Neuronal stem cell (in vitro differentiated cells): ENCODE measurements at regions not wholly inside any gene's neighbourhood (a gene's known extent, or its start where the extent isn't known, plus 50 kb on each side); places are given as distances from the start of the nearest gene placed in this dataset.

ENCODE experiments used
- DNase-seq: peaks from one replicate; pipeline ENCODE4 v3.0.0-alpha.2; 2013; ENCODE audit warnings: low spot score
- H2AFZ ChIP-seq: one replicate; pipeline ENCODE4 v1.6.1; 2013; ENCODE audit warnings: mild to moderate bottlenecking, low read length, inconsistent platforms
- H2AK5ac ChIP-seq: 2 replicates; pipeline ENCODE4 v1.6.1; 2013; ENCODE audit warnings: low read depth, mild to moderate bottlenecking, inconsistent platforms, low read length, moderate library complexity, mixed read lengths
- H2BK120ac ChIP-seq: 2 replicates; pipeline ENCODE4 v1.6.1; 2013; ENCODE audit warnings: low read depth, mild to moderate bottlenecking, inconsistent platforms, low read length, moderate library complexity, mixed read lengths
- H2BK12ac ChIP-seq: one replicate; pipeline ENCODE4 v1.6.1; 2013; ENCODE audit warnings: low read length, inconsistent platforms
- H2BK15ac ChIP-seq: 2 replicates; pipeline ENCODE4 v1.6.1; 2013; ENCODE audit warnings: mild to moderate bottlenecking, low read length, inconsistent platforms, mixed read lengths
- H2BK5ac ChIP-seq: one replicate; pipeline ENCODE4 v1.6.1; 2013; ENCODE audit warnings: inconsistent platforms, mild to moderate bottlenecking, low read length, moderate library complexity
- H3K14ac ChIP-seq: one replicate; pipeline ENCODE4 v1.6.1; 2013; ENCODE audit warnings: low read length, inconsistent platforms
- H3K18ac ChIP-seq: 2 replicates; pipeline ENCODE4 v1.6.1; 2013; ENCODE audit warnings: low read length, inconsistent platforms
- H3K23ac ChIP-seq: 2 replicates; pipeline ENCODE4 v1.6.1; 2013; ENCODE audit warnings: low read depth, mild to moderate bottlenecking, mixed read lengths, low read length, inconsistent platforms; ENCODE audit not compliant: poor library complexity
- H3K27ac ChIP-seq: replicated peaks from 3 replicates; pipeline ENCODE4 v1.5.1; 2013; ENCODE audit warnings: low read length, inconsistent platforms
- H3K27me3 ChIP-seq, 3 experiments: 2 replicates each; pipeline ENCODE4 v1.6.1; 2013; ENCODE audit warnings: low read length in 3 of 3, mild to moderate bottlenecking in 2 of 3, inconsistent platforms in 1 of 3, low read depth in 1 of 3, mixed read lengths in 1 of 3, moderate library complexity in 1 of 3; ENCODE audit not compliant: control insufficient read depth in 3 of 3, insufficient read depth in 3 of 3
- H3K36me3 ChIP-seq, 2 donors: replicated peaks in 1 of 2; 2 replicates each; pipeline ENCODE4 v1.6.1; 2013; ENCODE audit warnings: low read length in 2 of 2; ENCODE audit not compliant: control insufficient read depth in 2 of 2, insufficient read depth in 2 of 2
- H3K4ac ChIP-seq: 2 replicates; pipeline ENCODE4 v1.6.1; 2013; ENCODE audit warnings: inconsistent platforms, mild to moderate bottlenecking, low read length, moderate library complexity
- H3K4me1 ChIP-seq, 2 donors: 1 replicate in 1 of 2; 2 replicates in 1 of 2; pipeline ENCODE4 v1.6.1; 2013; ENCODE audit warnings: low read length in 2 of 2, low read depth in 1 of 2; ENCODE audit not compliant: control insufficient read depth in 2 of 2, insufficient read depth in 1 of 2
- H3K4me2 ChIP-seq: one replicate; pipeline ENCODE4 v1.6.1; 2013; ENCODE audit warnings: mild to moderate bottlenecking, low read length, inconsistent platforms; ENCODE audit not compliant: insufficient read depth, poor library complexity, severe bottlenecking
- H3K4me3 ChIP-seq, 2 donors: 2 replicates each; pipeline ENCODE4 v1.5.1; 2013; ENCODE audit warnings: low read length in 2 of 2, mild to moderate bottlenecking in 2 of 2, inconsistent platforms in 1 of 2, moderate library complexity in 1 of 2
- H3K79me1 ChIP-seq: one replicate; pipeline ENCODE4 v1.6.1; 2013; ENCODE audit warnings: low read depth, mild to moderate bottlenecking, inconsistent platforms, low read length, moderate library complexity
- H3K9ac ChIP-seq: one replicate; pipeline ENCODE4 v1.6.1; 2013; ENCODE audit warnings: mild to moderate bottlenecking, low read depth, low read length, inconsistent platforms; ENCODE audit not compliant: poor library complexity
- H3K9me3 ChIP-seq, 2 donors: replicated peaks in 1 of 2; 2 replicates each; pipeline versions ENCODE3 to v1.6.1; 2013; ENCODE audit warnings: low read length in 2 of 2, mild to moderate bottlenecking in 2 of 2, inconsistent platforms in 1 of 2, low read depth in 1 of 2, mixed read lengths in 1 of 2, moderate library complexity in 1 of 2; ENCODE audit not compliant: control insufficient read depth in 2 of 2, insufficient read depth in 1 of 2
- H4K8ac ChIP-seq: one replicate; pipeline ENCODE4 v1.6.1; 2013; ENCODE audit warnings: low read depth, mild to moderate bottlenecking, inconsistent platforms, low read length, moderate library complexity
- H4K91ac ChIP-seq: one replicate; pipeline ENCODE4 v1.6.1; 2013; ENCODE audit warnings: low read length, low read depth, mild to moderate bottlenecking, inconsistent platforms; ENCODE audit not compliant: poor library complexity
- WGBS, 2 donors: extraction: QIAGEN DNeasy Blood & Tissue Kit; methylation state at CpG; one replicate each; pipeline ENCODE4 v1.1.7; 2013; ENCODE audit warnings: missing lambda C conversion rate in 2 of 2, mixed read lengths in 1 of 2; ENCODE audit not compliant: insufficient read length in 2 of 2, insufficient replicate concordance in 1 of 2; ENCODE audit errors: extremely low coverage in 2 of 2; 5-methylcytosine and 5-hydroxymethylcytosine counted together

DNA sequence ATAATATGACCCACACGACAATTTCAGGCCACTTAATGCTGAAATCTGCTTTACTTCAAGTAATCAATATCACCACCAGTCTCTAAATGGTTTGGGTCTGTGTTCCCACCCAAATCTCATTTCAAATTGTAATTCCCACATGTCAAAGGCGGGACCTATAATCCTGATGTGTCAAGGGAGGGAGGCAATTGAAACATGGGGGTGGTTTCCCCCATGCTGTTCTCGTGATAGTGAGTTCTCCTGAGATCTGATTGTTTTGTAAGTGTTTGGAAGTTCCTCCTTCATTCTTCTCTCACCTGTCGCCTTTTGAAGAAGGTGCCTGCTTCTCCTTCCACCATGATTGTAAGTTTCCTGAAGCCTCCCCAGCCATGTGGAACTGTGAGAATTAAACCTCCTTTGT is 178.4 kb downstream of the CRPPA start:
- Histone ChIP-seq H4K91ac (no peak overlapping the region), H3K9me3 (no peaks in the 10 kb centered on the region), H3K27me3 (no peaks in the 10 kb centered on the region), H3K4me2 (no peak overlapping the region), H2BK12ac (no peak overlapping the region), H3K18ac (no peak overlapping the region), H3K14ac (no peak overlapping the region), H3K36me3 (no peaks in the 10 kb centered on the region), H3K4me3 (no peak overlapping the region), H3K79me1 (no peaks in the 10 kb centered on the region), H2BK15ac (no peak overlapping the region), H3K4me1 (peaks cover 0 to 2% of the 10 kb centered on the region in 2 donors), H2AK5ac (no peak overlapping the region), H2AFZ (no peak overlapping the region), H3K9ac (no peak overlapping the region), H3K23ac (no peak overlapping the region), H3K27ac (no peak overlapping the region), H2BK5ac (no peak overlapping the region), H2BK120ac (no peak overlapping the region), H4K8ac (no peak overlapping the region), H3K4ac (no peak overlapping the region)
- no CpG with 5 or more reads among the region's 4 CpGs for WGBS, 2 donors
- DNase-seq, result no peak

DNA sequence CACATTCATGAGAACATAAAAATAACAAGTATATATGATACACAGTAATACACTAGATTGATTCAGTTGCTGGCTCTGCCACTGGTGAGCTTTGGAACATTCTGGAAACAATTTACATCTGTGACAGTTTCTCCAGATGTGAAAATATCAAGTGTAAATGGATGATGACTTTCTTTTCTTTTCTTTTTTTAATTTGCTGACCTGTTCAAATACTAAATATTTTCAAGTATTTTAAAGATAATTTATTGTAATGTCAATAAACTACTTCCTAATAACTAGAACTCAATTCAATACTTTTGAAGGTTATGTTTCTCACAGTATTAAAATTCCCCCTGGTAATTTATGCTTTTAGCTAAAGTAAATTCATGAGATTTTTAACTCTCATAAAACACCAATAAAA is 180.3 kb downstream of the CRPPA start:
- no peaks in the 10 kb centered on the region for H3K4me1 ChIP-seq
- no peak overlapping the region for H3K23ac ChIP-seq
- H3K79me1 ChIP-seq, result no peaks in the 10 kb centered on the region
- H4K91ac ChIP-seq, result no peak overlapping the region
- no peak overlapping the region for H2BK12ac ChIP-seq
- no peak for DNase-seq
- no peak overlapping the region for H2BK15ac ChIP-seq
- no peak overlapping the region for H3K27ac ChIP-seq
- no peak overlapping the region for H3K4me3 ChIP-seq
- no peak overlapping the region for H3K4me2 ChIP-seq
- no peak overlapping the region for H2BK120ac ChIP-seq
- no peaks in the 10 kb centered on the region for H3K9me3 ChIP-seq
- H2BK5ac ChIP-seq, result no peak overlapping the region
- no peak overlapping the region for H3K4ac ChIP-seq
- H3K14ac ChIP-seq, result no peak overlapping the region
- H4K8ac ChIP-seq, result no peak overlapping the region
- H3K18ac ChIP-seq, result no peak overlapping the region
- H2AFZ ChIP-seq, result no peak overlapping the region
- H2AK5ac ChIP-seq, result no peak overlapping the region
- H3K27me3 ChIP-seq, result no peaks in the 10 kb centered on the region
- no peaks in the 10 kb centered on the region for H3K36me3 ChIP-seq
- no peak overlapping the region for H3K9ac ChIP-seq

DNA sequence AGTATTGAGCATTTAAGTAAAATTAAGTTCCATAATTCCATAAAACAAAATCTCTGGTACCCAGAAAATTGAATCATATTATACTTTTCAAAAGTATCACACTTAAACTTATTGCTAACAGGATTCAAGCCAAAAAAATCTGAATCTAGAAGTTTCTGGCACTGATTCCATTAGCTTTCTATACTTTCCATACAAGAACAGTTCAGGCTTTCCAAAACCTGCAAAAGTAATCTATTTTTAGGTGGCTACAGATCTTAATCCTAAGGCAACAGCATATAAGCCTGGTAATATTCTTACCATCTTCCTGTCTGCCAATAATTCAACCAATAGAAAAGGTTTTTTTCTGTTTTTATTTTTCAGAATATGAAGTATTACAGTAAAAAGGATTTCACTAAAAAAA is 185.0 kb downstream of the CRPPA start:
- H3K4ac ChIP-seq, result no peak overlapping the region
- no peak overlapping the region for H3K9ac ChIP-seq
- no peaks in the 10 kb centered on the region for H3K79me1 ChIP-seq
- no peak overlapping the region for H2AFZ ChIP-seq
- H3K18ac ChIP-seq, result no peak overlapping the region
- H2AK5ac ChIP-seq, result no peak overlapping the region
- H3K4me1 ChIP-seq, result no peaks in the 10 kb centered on the region
- H3K9me3 ChIP-seq, result no peaks in the 10 kb centered on the region
- H2BK12ac ChIP-seq, result no peak overlapping the region
- DNase-seq, result no peak
- H3K23ac ChIP-seq, result no peak overlapping the region
- H3K27ac ChIP-seq, result no peak overlapping the region
- no peak overlapping the region for H4K8ac ChIP-seq
- H3K4me2 ChIP-seq, result no peak overlapping the region
- H2BK15ac ChIP-seq, result no peak overlapping the region
- H3K27me3 ChIP-seq, result no peaks in the 10 kb centered on the region
- no peaks in the 10 kb centered on the region for H3K36me3 ChIP-seq
- no peak overlapping the region for H4K91ac ChIP-seq
- no peak overlapping the region for H2BK5ac ChIP-seq
- no peak overlapping the region for H2BK120ac ChIP-seq
- no peak overlapping the region for H3K4me3 ChIP-seq
- no peak overlapping the region for H3K14ac ChIP-seq

DNA sequence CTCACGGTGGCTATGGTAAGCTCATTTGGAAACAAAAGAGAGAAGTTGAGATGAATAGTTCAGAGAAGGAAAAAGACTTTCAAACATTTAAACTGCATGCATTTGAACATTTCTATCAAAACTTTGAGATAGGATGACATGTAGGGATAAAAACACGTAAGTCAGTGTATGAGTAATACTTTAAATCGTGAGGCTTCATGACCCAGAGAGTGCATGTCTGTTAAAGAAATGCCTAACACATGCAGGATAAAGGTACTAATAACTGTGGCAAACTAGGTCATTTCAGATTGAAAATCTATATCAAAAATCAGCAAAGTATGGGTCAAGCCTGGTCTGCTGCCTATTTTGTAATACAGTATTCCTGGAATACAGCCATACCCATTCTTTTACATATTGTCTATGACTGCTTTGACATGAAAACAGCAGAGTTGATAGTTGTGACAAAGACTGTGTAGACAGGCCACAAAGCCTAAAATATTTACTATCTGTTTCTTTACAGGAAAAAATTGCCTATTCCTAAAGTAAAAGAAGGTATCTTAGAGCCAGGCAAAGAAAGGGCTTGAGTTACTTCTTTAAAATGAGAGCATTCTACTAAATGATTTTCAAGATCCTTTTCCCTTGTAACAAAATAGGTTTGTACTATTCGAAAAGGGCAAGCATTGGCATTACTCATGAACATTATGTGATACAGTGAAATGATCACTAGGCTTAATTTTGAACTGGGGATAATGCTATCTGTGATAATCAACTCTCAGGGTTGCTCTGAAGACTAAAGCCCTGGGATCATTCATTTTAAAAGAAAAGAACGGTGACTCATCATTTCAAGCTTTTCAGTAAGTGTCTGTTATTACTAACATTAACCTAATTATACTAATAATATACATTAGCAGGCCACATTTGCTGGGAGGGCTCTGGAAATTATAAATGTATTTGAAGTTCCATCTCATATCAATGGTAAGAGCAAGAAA is 185.9 kb downstream of the CRPPA start:
- H2BK120ac ChIP-seq, result no peak overlapping the region
- H3K4me3 ChIP-seq, result no peak overlapping the region
- H3K9me3 ChIP-seq, result peaks cover 0 to 3% of the 10 kb centered on the region in 2 donors
- no peak overlapping the region for H4K8ac ChIP-seq
- DNase-seq, result no peak
- no peak overlapping the region for H2AK5ac ChIP-seq
- no peaks in the 10 kb centered on the region for H3K4me1 ChIP-seq
- no peak overlapping the region for H3K9ac ChIP-seq
- H3K36me3 ChIP-seq, result no peaks in the 10 kb centered on the region
- no peak overlapping the region for H2BK12ac ChIP-seq
- H3K27me3 ChIP-seq, result no peaks in the 10 kb centered on the region
- H3K18ac ChIP-seq, result no peak overlapping the region
- no peak overlapping the region for H2AFZ ChIP-seq
- no peaks in the 10 kb centered on the region for H3K79me1 ChIP-seq
- H2BK15ac ChIP-seq, result no peak overlapping the region
- WGBS, 2 donors, result no CpG with 5 or more reads among the region's 5 CpGs
- no peak overlapping the region for H3K14ac ChIP-seq
- no peak overlapping the region for H4K91ac ChIP-seq
- no peak overlapping the region for H3K4ac ChIP-seq
- no peak overlapping the region for H3K27ac ChIP-seq
- no peak overlapping the region for H3K4me2 ChIP-seq
- no peak overlapping the region for H2BK5ac ChIP-seq
- no peak overlapping the region for H3K23ac ChIP-seq
